Gastrocnemius medialis (tissue), 4 donors: ENCODE measurements at regions not wholly inside any gene's neighbourhood (a gene's known extent, or its start where the extent isn't known, plus 50 kb on each side); places are given as distances from the start of the nearest gene placed in this dataset.
A peak's percentile ranks its signal among the peaks of the same experiment; 100 is the strongest.

Experiments used
- ATAC-seq, 2 donors: fragments of 150-250 bp; one replicate each; pipeline ENCODE4 v1.9.1; 2016
- DNase-seq, 2 donors: peaks; one replicate each; pipeline ENCODE4 v3.0.0-alpha.2; 2019
- H3K27ac ChIP-seq, 4 donors: fragments of 200-600 bp; sonication (generic); 1 replicate in 1 of 4; 2 replicates in 3 of 4; pipeline ENCODE4 v1.5.1; 2016 to 2018; ENCODE audit warnings: mild to moderate bottlenecking in 2 of 4, moderate library complexity in 1 of 4
- H3K27me3 ChIP-seq, 3 donors: fragments of 200-600 bp; sonication (generic) in 2 of 3; 1 replicate in 1 of 3; 2 replicates in 2 of 3; pipeline versions ENCODE4 v1.5.1 to v1.6.0; 2016 to 2019; ENCODE audit warnings: mild to moderate bottlenecking in 1 of 3, moderate library complexity in 1 of 3
- H3K36me3 ChIP-seq, 2 donors: fragments of 200-600 bp; sonication (generic) in 1 of 2; one replicate each; pipeline ENCODE4 v1.5.1; 2017 to 2018
- H3K4me1 ChIP-seq, 2 donors: fragments of 200-600 bp; sonication (generic) in 1 of 2; one replicate each; pipeline ENCODE4 v1.5.1; 2016 to 2017; ENCODE audit warnings: mild to moderate bottlenecking in 2 of 2
- H3K4me3 ChIP-seq, 4 donors: fragments of 200-600 bp; sonication (generic) in 3 of 4; 1 replicate in 1 of 4; 2 replicates in 3 of 4; pipeline ENCODE4 v1.5.1; 2016 to 2019; ENCODE audit warnings: mild to moderate bottlenecking in 2 of 4
- H3K9me3 ChIP-seq, 3 donors: fragments of 200-600 bp; sonication (generic) in 2 of 3; 1 replicate in 1 of 3; 2 replicates in 2 of 3; pipeline ENCODE4 v1.5.1; 2016 to 2019
- CTCF ChIP-seq, 5 experiments: fragments of 450-650 bp in 3 of 5; fragments of 200-600 bp in 2 of 5; sonication (generic) in 2 of 5; IDR thresholded peaks in 4 of 5; conservative IDR thresholded peaks in 1 of 5; 1 replicate in 4 of 5; 2 replicates in 1 of 5; pipeline ENCODE4 v1.5.1; 2016 to 2019; ENCODE audit warnings: antibody characterized with exemption in 5 of 5, mild to moderate bottlenecking in 3 of 5, moderate library complexity in 3 of 5
- POLR2A ChIP-seq, 2 donors: fragments of 450-650 bp; IDR thresholded peaks; one replicate each; pipeline ENCODE4 v1.6.1; 2017; ENCODE audit warnings: antibody characterized with exemption in 2 of 2, mild to moderate bottlenecking in 2 of 2, moderate library complexity in 2 of 2
- in situ Hi-C, 4 donors: fragments of 200-750 bp; cut with MboI; loops; one replicate each; pipeline versions ENCODE4 v1.15.0 to v1.8.0; 2017; ENCODE audit warnings: low sequenced_read_pairs in 4 of 4
- intact Hi-C: fragments of 100-400 bp; cut with DNase I; formaldehyde crosslinking; loops from one replicate; pipeline ENCODE4 v1.15.1; 2023; ENCODE audit warnings: low total_unique reads

DNA sequence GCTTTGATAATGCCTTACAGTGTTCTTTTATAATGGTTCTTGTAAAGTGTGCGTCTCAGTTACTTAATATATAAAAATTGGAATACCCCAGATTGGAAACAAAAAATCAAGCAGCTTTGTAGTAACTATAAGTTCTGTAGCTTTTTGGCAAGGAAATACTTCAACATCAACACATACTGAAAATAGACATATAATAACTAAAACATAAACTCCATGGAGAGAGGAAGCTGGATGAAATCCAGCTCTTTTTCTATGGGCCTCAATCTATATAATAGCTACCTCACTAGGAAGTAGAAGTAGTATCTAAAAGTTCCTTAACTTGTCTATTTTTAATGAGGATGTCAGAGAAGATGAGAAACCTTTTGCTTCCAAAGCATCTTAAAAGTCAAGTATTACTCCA, 313.3 kb upstream of the NFIA start:
- no peak for TF ChIP-seq CTCF (IDR thresholded peaks at IDR 0.05 in 4 of 5, conservative IDR thresholded peaks at IDR 0.05 in 1 of 5)
- TF ChIP-seq POLR2A (IDR thresholded peaks at IDR 0.05) = no peak
- in situ Hi-C loops (no loop called here), intact Hi-C loops (loop anchor here (10.0 kb wide), 1 partner anchor 484 kb away; no protein-coding TSS in a partner anchor)

DNA sequence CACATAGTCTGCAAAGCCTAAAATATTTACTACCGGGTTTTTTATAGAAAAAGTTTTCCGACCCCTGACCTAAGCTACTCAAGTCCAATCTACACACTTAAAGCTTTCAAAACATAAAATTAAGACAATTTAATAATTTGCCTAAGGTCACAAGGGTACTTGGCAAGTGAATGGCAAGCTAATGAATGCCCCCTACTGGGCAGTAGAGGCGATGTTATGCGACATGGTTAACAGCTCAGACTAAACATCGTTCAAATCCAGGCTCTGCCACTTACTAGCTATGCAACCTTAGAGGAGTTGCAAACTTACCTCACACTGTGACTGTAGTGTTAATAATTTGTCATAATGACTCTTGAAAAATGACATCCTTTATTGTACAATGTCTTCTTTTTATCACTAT, 317.2 kb upstream of the NFIA start:
- in situ Hi-C loops (no loop called here), intact Hi-C loops (loop anchor here (10.0 kb wide), 1 partner anchor 480 kb away; no protein-coding TSS in a partner anchor)
- Histone ChIP-seq H3K27ac (no peak overlapping the region), H3K4me1 (no peaks in the 10 kb centered on the region), H3K36me3 (no peaks in the 10 kb centered on the region), H3K9me3 (no peaks in the 10 kb centered on the region), H3K4me3 (no peak overlapping the region), H3K27me3 (no peaks in the 10 kb centered on the region)
- DNase-seq (no peak), ATAC-seq (no peak)
- no peak for TF ChIP-seq POLR2A (IDR thresholded peaks at IDR 0.05)
- peak in 3 of 5 experiments; percentile 21 to 46 (median 34) for TF ChIP-seq CTCF (IDR thresholded peaks at IDR 0.05 in 4 of 5, conservative IDR thresholded peaks at IDR 0.05 in 1 of 5)

More for the DNA sequence above, 313.3 kb upstream of the NFIA start:
- Histone ChIP-seq H3K27ac (no peak overlapping the region), H3K36me3 (no peaks in the 10 kb centered on the region), H3K4me1 (no peaks in the 10 kb centered on the region), H3K27me3 (no peaks in the 10 kb centered on the region), H3K4me3 (no peak overlapping the region), H3K9me3 (no peaks in the 10 kb centered on the region)
- ATAC-seq = no peak
- no peak for DNase-seq

- Histone ChIP-seq H3K4me1 (no peaks in the 10 kb centered on the region), H3K27ac (peak overlapping the region in 3 of 4 donors; percentile 34 to 44 (median 38)), H3K9me3 (no peaks in the 10 kb centered on the region), H3K36me3 (no peaks in the 10 kb centered on the region), H3K27me3 (no peaks in the 10 kb centered on the region), H3K4me3 (no peak overlapping the region)
- in situ Hi-C loops = no loop called here
- DNase-seq (no peak), ATAC-seq (no peak)
- no peak for TF ChIP-seq POLR2A (IDR thresholded peaks at IDR 0.05)
- TF ChIP-seq CTCF (IDR thresholded peaks at IDR 0.05 in 4 of 5, conservative IDR thresholded peaks at IDR 0.05 in 1 of 5) = no peak
- intact Hi-C loops = loop anchor here (10.0 kb wide), 1 partner anchor 480 kb away; no protein-coding TSS in a partner anchor
Measured at GRCh38 chr1:60764489-60764888, 317.9 kb upstream of the NFIA start.

- Histone ChIP-seq H3K4me3 (no peak overlapping the region), H3K9me3 (no peaks in the 10 kb centered on the region), H3K36me3 (no peaks in the 10 kb centered on the region), H3K4me1 (no peaks in the 10 kb centered on the region), H3K27me3 (no peaks in the 10 kb centered on the region), H3K27ac (peak overlapping the region in 2 of 4 donors; percentile 34 to 38)
- in situ Hi-C loops (no loop called here), intact Hi-C loops (loop anchor here (10.0 kb wide), 1 partner anchor 479 kb away; no protein-coding TSS in a partner anchor)
- ATAC-seq = no peak
- TF ChIP-seq CTCF (IDR thresholded peaks at IDR 0.05 in 4 of 5, conservative IDR thresholded peaks at IDR 0.05 in 1 of 5) (no peak), POLR2A (IDR thresholded peaks at IDR 0.05) (no peak)
- DNase-seq = no peak
Measured at GRCh38 chr1:60763741-60764140, 318.6 kb upstream of the NFIA start.

DNA sequence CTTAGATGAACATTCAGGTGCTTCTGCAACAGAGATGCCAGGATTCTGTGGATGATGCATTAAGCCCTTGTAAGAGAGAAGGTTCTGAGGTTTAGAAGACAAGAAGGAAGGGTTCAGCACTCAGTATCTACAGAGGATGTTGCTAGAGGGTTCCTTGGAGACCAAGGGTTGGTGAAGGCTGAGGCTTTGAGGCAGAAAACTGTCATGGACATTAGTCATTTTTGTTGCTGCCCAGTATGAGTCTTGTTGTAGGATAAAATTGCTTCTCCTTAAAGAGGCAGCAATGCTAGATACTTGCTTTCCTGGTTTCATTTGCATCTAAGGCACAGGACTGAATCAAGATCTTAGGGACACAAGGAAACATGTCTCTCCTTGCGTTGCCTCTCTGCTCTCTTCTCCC, 319.4 kb upstream of the NFIA start:
- no peak overlapping the region for H3K27ac ChIP-seq
- intact Hi-C loops = loop anchor here (10.0 kb wide), 1 partner anchor 478 kb away; no protein-coding TSS in a partner anchor
- TF ChIP-seq POLR2A (IDR thresholded peaks at IDR 0.05) = no peak
- no peak for TF ChIP-seq CTCF (IDR thresholded peaks at IDR 0.05 in 4 of 5, conservative IDR thresholded peaks at IDR 0.05 in 1 of 5)

More for the DNA sequence above, 319.4 kb upstream of the NFIA start:
- Histone ChIP-seq H3K36me3 (no peaks in the 10 kb centered on the region), H3K4me1 (no peaks in the 10 kb centered on the region), H3K9me3 (no peaks in the 10 kb centered on the region), H3K27me3 (no peaks in the 10 kb centered on the region), H3K4me3 (no peak overlapping the region)
- no peak for ATAC-seq
- no peak for DNase-seq
- in situ Hi-C loops = no loop called here
